ENCODE measurements at regions not wholly inside any gene's neighbourhood (a gene's known extent, or its start where the extent isn't known, plus 50 kb on each side); places are given as distances from the start of the nearest gene placed in this dataset.
"Not testable (repeated sequence)": the region's sequence is repeated elsewhere in the genome, so short reads cannot be mapped to it uniquely, and the experiment has no call there.

GRCh38 chr12:91249054-91249453 is 66.4 kb upstream of the DCN start:
- H3K27me3 Mint-ChIP-seq (ENCODE audit: low read depth, poor library complexity), result no peaks in the 10 kb centered on the region
- peaks cover 13% of the 10 kb centered on the region for H3K4me1 Mint-ChIP-seq
- no peak overlapping the region for H3K27ac Mint-ChIP-seq
- no peaks in the 10 kb centered on the region for H3K36me3 Mint-ChIP-seq (ENCODE audit: low read depth)
- no peak for DNase-seq
- peaks cover under 1% of the 10 kb centered on the region for H3K9me3 Mint-ChIP-seq
- TF ChIP-seq, protein P1, sequence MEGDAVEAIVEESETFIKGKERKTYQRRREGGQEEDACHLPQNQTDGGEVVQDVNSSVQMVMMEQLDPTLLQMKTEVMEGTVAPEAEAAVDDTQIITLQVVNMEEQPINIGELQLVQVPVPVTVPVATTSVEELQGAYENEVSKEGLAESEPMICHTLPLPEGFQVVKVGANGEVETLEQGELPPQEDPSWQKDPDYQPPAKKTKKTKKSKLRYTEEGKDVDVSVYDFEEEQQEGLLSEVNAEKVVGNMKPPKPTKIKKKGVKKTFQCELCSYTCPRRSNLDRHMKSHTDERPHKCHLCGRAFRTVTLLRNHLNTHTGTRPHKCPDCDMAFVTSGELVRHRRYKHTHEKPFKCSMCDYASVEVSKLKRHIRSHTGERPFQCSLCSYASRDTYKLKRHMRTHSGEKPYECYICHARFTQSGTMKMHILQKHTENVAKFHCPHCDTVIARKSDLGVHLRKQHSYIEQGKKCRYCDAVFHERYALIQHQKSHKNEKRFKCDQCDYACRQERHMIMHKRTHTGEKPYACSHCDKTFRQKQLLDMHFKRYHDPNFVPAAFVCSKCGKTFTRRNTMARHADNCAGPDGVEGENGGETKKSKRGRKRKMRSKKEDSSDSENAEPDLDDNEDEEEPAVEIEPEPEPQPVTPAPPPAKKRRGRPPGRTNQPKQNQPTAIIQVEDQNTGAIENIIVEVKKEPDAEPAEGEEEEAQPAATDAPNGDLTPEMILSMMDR (IDR thresholded peaks at IDR 0.05), result no peak
- H3K4me3 Mint-ChIP-seq, result no peak overlapping the region

DNA sequence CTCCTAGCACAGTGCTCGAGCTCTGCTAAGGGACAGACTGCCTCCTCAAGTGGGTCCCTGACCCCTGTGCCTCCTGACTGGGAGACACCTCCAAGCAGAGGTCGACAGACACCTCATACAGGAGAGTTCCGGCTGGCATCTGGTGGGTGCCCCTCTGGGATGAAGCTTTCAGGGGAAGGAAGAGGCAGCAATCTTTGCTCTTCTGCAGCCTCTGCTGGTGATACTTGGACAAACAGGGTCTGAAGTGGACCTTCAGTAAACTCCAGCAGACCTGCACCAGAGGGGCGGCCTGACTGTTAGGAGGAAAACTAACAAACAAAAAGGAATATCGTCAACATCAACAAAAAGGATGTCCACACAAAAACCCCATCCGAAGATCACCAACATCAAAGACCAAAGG is 60.6 kb upstream of the DCN start:
- not testable (repeated sequence) for DNase-seq; H3K27me3 Mint-ChIP-seq (ENCODE audit: low read depth, poor library complexity)

GRCh38 chr12:91241756-91242155 is 59.1 kb upstream of the DCN start:
- no peak overlapping the region for H3K27ac Mint-ChIP-seq
- no peaks in the 10 kb centered on the region for H3K4me1 Mint-ChIP-seq

More for the DNA sequence above, 60.6 kb upstream of the DCN start:
- not testable (repeated sequence) for H3K4me1 Mint-ChIP-seq; H3K9me3 Mint-ChIP-seq; H3K27ac Mint-ChIP-seq; H3K36me3 Mint-ChIP-seq (ENCODE audit: low read depth); H3K4me3 Mint-ChIP-seq

DNA sequence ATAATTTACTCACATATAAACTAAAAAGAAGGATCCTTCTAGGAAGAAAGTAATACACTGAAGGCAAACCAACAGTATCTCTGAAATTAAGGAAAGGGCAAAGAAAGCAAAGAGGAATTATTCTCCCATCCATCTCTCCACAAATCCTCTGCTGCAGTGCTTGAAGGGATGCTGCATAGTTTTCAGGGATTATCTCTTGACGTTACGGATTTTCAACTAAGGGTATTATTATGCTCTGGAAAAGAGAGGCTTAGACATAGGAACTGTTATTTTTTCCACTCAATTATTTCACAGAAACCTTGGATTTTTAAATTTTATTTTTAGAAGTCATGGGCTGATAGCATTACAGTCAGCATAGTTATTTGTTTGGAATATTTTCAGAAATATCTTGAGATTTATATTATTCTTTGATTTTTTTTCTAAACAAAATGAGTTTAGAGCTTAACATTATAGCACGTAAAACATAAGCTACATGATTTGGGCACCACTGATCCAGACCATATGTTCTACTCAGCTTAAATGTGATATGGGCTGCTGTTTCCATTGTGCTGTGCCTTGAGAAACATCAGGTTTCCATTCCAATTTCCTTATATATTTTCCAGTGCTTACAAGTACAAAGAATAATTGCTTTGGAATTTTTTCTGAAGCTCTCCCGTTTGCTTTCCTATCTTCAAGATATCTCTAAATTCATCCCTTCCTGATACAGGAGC is 57.9 kb upstream of the DCN start:
- H3K27me3 Mint-ChIP-seq (ENCODE audit: low read depth, poor library complexity), result no peaks in the 10 kb centered on the region
- H3K36me3 Mint-ChIP-seq (ENCODE audit: low read depth), result no peaks in the 10 kb centered on the region
- no peak overlapping the region for H3K4me3 Mint-ChIP-seq
- peaks cover 9% of the 10 kb centered on the region for H3K9me3 Mint-ChIP-seq
- TF ChIP-seq, protein P1 (IDR thresholded peaks at IDR 0.05), result no peak
- H3K4me1 Mint-ChIP-seq, result no peaks in the 10 kb centered on the region
- no peak overlapping the region for H3K27ac Mint-ChIP-seq
- no peak for DNase-seq

More at GRCh38 chr12:91241756-91242155, 59.1 kb upstream of the DCN start:
- TF ChIP-seq, protein P1 (IDR thresholded peaks at IDR 0.05), result no peak
- DNase-seq, result no peak
- H3K36me3 Mint-ChIP-seq (ENCODE audit: low read depth), result no peaks in the 10 kb centered on the region
- H3K27me3 Mint-ChIP-seq (ENCODE audit: low read depth, poor library complexity), result no peaks in the 10 kb centered on the region
- no peak overlapping the region for H3K4me3 Mint-ChIP-seq
- peaks cover 9% of the 10 kb centered on the region for H3K9me3 Mint-ChIP-seq

DNA sequence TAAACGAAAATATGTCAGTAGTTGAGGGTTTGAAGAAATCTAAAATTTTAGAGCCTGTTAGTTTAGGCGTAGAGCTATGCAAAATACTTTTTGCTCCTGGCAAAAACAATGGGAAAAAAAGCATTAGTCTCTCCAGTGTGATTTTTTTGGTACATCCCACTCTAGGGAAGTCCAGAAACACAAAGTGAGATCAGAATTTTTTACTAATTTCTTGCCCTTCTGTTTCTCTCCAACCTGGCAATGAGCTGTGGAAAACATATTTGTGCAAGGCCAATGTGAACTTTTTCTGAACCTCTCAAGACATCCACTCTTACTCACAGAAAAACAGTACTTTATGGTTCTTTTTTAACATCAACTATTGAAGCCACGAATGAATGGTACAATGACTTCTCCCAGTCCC is 56.9 kb upstream of the DCN start:
- Mint-ChIP-seq H3K9me3 (peaks cover 9% of the 10 kb centered on the region), H3K4me3 (no peak overlapping the region), H3K36me3 (ENCODE audit: low read depth) (no peaks in the 10 kb centered on the region), H3K4me1 (no peaks in the 10 kb centered on the region), H3K27ac (no peak overlapping the region), H3K27me3 (ENCODE audit: low read depth, poor library complexity) (no peaks in the 10 kb centered on the region)
- DNase-seq, result no peak
- TF ChIP-seq, protein P1 (IDR thresholded peaks at IDR 0.05), result no peak

Data from nephron progenitor cell (in vitro differentiated cells).